ENCODE measurements at regions not wholly inside any gene's neighbourhood (a gene's known extent, or its start where the extent isn't known, plus 50 kb on each side); places are given as distances from the start of the nearest gene placed in this dataset.

DNA sequence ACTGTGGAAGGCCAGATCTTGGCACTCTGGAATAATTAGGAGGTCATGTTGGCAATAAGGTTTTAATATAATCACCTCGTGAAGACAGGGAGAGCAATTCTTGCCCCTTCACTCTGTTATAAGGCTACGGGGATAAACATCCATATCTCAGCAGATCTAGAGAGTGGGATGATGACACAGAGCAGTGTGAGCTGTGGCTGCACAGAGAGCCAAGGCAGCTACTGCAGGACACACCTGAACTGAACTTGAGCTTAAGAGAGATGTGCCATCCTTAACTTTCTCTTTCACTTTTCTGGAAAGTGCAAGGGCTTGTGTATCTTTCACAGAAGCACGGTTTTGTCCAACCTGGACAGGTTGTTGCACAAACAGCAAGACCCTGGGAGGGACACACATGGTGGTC is 174.7 kb downstream of the GATA3 start:
- DNase-seq (ENCODE audit: low read depth in 2 of 2): no peak

DNA sequence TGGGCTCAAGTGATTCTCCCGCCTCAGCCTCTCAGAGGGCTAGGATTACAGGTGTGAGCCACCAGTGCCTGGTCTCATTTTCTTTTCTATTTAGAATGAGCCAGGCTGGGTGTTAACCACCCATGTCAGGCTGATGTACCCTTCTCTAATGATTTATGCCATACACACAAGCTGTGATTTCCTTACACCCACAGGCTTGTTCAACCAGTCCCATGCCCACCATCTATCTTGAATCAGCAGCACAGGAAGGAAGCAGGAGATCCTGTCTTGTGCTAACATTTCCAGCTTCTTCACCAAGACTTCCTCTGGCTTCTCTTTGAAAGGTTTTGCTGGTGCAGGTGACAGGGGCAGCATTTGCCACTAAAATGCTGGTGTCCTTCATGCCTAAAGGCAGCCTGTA is 176.4 kb downstream of the GATA3 start:
- DNase-seq (ENCODE audit: low read depth in 2 of 2): no peak

DNA sequence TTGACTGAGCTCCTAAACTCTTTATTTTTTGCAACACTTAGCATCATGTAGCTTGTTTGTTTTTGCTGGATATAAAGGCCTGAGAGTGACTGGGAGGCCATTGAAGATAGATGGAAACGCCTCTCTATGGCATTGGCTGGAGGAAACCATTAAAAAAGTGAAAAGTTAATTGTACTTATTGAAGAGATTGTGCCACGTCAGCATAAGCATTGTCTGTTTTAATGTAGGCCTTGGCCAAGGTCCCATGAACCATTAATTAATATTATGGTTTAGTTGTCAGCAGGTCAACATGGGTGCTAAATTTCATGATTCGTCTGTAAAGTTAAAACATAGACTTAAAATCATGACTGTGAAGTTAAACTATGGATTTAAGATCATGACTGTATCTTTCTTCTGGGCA is 178.6 kb downstream of the GATA3 start:
- no peak for DNase-seq (ENCODE audit: low read depth in 2 of 2)

DNA sequence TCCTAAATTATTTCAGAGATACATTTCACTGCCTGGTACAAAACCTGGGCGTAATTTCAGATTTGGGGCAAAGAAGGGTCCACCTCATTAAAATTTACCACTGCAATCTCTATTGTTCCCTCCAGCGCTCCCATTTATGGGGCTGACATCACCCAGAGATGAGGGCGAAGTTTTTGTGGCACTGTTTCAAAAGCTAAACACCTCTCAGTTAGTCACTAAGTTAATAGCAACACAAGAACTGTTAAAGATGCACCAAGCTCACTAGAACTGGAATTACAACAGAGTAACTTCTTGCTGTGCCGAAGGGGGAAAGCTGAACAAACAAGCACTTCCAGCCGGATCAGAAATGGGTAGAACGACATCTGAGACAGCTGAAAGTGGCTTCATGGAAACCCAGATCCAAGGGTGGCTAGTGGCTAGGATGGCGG is 179.4 kb downstream of the GATA3 start:
- no peak for DNase-seq (ENCODE audit: low read depth in 2 of 2)

DNA sequence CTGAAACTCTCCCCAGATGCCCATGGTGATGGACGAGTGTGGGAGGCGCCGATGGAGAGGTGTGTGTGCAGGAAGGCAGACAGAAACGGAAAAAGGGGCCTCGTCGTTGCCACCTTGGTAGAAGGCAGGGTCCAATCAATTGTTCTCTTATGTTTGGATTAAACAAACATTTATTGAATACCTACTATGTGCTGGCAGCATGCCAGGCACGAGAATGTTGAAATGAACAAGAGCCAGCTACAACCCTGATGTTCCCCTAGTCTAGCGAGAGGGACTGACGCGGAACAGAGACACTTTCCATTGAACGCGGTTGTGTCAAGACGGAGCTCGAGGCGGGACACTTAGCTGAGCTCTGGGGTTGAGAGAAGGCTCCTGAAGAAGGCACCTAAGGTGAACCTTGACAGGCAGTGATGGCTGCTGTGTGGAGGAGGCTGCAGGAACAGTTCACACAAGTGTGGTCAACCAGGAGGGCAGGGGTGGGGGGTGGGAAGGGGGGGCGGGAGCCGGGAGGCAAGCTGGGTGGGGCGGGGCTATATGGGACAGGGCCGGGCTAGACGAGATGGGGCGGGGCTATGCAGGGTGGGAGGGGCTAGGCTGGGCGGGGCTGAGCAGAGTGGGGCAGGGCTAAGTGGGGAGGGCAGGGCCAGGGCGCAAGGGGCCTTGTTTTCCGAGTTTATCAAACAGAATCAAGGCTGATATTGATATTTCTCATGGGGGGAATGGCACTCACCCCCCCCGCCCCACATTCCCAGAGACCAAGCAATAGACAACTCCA is 181.0 kb downstream of the GATA3 start:
- no peak for DNase-seq (ENCODE audit: low read depth in 2 of 2)

DNA sequence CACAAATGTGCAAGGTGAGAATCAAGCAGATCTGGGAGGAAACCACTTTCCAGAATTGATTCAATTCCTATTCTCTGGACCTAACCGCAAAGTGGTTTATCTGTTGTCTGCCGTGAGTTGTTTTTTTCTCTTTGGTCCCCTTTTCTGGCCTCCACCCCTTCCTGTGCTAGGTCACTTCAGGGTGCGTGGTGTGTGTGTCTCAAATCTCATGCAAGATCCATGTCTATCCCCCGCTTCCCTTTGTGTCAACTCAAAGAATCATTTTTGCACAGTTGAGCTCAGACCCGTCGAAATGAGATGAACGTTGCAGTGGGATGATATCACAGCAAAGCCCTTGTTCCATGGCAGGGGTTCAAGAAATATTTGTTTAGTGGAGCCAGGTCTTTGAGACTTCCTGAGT is 184.5 kb downstream of the GATA3 start:
- peak in 1 of 2 donors; percentile 41 for DNase-seq (ENCODE audit: low read depth in 2 of 2)

DNA sequence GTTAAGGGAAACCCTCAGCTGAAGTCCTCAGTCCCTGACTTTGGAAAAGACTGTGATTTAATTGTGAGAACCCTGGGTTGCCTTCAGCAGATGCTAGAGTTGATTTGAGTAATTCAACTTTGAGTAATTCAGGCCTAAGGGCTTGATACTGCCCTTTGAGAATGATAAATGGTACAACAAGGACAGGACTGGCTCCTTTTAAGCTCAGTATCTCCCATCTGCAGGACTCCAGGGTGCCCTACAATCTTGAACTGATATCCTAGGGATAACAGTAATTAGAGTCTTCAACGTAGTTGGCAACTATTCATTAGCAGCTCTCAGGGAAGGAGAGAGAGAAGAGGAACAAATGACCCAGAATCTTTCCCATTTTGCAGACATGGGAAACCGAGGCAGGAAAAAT is 186.4 kb downstream of the GATA3 start:
- no peak for DNase-seq (ENCODE audit: low read depth in 2 of 2)

DNA sequence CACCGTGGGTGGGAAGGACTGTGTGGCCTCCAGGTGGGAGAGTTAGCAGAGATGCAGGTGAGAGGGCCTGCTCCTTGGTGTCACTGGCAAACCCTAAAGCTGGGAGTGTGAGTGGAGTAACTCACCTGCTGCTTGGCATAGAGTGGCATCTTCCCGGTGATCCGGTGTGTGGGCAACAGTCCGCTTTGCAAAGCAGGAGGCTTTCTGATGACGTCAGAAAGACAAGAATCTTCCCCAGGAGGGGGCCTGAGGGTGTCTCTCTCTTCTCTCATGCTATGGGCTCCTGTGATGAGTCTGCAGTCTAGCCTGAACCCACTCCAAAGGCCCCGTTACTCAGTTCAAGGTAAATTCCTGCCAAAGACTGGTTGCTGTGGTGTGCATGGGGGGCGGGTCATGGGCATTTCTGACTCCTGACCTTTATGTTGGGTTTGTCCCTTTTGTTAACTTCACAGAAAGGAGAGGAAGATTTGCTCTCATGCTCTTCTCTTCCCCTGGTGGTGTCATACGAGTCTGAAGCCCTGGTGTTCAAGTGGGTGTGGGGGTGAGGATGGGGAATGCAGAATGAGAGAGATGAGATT is 187.9 kb downstream of the GATA3 start:
- peak; percentile 40 to 62 for DNase-seq (ENCODE audit: low read depth in 2 of 2)

DNA sequence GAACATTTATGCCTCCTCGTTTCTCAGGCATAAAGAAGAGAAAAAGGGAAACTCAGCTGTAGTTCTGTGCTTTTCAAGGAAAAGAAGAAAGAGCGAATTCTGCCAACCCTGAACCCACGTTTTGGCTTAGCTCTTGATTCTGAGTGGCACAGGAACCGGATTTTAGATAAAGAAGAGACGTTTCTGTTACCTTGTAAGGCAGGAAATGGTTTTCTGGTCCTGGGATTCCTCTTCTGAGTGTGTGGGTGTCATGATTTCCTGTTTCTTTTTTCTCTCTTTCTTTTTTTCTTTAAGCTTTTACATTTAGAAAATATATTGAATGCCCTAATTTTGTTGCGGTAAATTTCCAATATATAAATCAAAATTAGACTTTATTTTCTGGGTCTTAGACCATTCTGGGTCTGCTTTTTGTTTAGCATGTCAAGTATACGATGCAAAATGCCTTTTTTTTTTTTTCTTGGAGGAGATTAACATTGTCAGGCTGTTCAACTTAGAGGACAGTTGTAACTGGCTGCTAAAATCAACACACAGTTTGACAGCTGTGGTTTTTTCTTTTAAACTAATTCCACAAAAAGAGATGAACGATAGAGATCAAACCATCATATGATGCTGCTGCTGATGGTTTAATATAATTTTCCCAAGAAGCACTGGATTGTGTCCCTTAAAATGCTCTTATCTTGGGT is 190.8 kb downstream of the GATA3 start:
- no peak for DNase-seq (ENCODE audit: low read depth in 2 of 2)

DNA sequence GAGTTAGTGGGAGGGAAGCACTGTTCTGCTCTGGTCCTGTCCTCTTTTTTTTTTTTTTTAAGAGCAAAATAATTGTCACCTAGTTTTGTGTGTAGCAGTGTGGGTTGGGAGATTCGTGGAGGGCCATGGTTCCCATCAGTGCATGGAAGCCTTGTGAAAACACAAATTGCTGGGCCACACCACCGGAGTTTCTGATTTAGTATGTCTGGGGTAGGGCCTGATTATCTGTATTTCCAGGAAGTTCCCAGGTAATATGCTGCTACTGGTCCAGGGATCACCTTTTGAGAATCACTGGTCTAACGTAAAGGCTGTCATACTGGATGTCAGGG is 191.3 kb downstream of the GATA3 start:
- no peak for DNase-seq (ENCODE audit: low read depth in 2 of 2)

GRCh38 chr10:8246548-8246947 is 192.1 kb downstream of the GATA3 start:
- no peak for DNase-seq (ENCODE audit: low read depth in 2 of 2)

GRCh38 chr10:8247191-8247590 is 192.7 kb downstream of the GATA3 start:
- DNase-seq (ENCODE audit: low read depth in 2 of 2): no peak

GRCh38 chr10:8248868-8249267 is 194.4 kb downstream of the GATA3 start:
- DNase-seq (ENCODE audit: low read depth in 2 of 2): no peak

GRCh38 chr10:8254350-8254749 is 199.9 kb downstream of the GATA3 start:
- no peak for DNase-seq (ENCODE audit: low read depth in 2 of 2)

DNA sequence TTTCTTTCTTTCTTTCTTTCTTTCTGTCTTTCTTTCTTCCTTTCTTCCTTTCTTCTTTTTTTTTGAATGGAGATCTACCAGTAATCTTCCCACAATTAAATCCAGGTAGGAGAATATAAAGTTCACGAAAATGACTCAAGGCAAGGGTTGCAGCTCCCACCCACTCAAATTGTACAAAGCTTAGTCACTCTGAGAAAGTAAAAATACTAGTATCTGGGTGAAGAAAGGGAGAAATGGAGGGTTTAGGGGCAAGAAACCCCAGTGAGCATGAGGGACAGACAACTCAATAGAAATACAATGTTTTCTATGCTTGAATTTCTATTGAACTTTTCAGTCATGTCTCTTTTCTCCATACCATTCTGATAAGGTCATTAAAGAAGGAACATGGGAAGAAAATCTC is 200.8 kb downstream of the GATA3 start:
- DNase-seq (ENCODE audit: low read depth in 2 of 2): no peak

DNA sequence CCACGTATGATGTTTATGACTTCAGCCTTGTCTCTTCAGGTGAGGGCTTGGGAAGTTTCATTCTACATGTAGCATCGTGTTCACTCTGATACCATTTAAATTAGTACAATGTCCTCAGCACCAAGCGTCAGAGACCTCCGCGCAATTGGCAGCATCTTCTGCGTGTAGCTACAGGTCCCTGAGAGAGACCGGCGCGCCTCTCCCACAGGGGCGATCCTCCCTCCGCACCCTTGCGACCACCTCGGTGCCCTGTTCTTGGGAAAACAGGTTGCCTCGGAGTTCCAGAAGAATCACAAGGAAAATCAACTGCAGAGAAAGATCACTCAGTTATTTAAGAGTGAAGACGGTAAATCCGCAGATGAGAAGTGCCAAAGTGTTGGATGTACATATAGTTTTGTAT is 206.2 kb downstream of the GATA3 start:
- no peak for DNase-seq (ENCODE audit: low read depth in 2 of 2)

- no peak for DNase-seq (ENCODE audit: low read depth in 2 of 2)
Observed at GRCh38 chr10:8262317-8262716, 207.8 kb downstream of the GATA3 start.

GRCh38 chr10:8269976-8270375 is 215.5 kb downstream of the GATA3 start:
- no peak for DNase-seq (ENCODE audit: low read depth in 2 of 2)

DNA sequence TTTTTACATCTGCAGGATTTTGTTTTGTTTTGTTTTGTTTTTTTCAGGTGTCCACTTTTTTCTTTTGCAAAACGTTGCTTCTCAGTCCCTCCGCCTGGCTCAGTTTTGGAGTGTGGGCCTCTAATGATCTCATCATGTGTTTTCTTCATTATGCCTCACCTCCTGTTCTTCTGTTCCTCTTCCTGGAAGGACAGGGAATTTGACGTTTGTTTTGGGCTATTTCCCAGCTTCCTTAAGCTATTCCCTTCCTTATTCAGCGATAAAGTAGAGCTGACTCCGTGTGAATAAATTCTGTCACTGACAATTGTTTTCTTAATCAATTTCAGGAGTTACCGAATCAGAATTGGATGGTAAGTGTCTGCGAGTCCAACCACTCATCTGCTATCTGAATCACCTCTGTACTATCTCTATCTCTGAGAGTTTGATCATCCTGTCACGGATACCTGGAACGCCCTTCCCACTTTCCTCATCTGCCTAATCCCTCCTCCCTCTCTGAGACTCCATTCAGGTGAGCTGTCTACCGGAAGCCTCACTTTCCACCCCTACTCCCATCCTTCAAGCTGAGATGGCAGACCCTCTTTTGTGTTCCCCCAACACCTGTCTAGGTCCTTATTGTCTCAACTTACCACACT is 218.4 kb downstream of the GATA3 start:
- no peak for DNase-seq (ENCODE audit: low read depth in 2 of 2)

DNA sequence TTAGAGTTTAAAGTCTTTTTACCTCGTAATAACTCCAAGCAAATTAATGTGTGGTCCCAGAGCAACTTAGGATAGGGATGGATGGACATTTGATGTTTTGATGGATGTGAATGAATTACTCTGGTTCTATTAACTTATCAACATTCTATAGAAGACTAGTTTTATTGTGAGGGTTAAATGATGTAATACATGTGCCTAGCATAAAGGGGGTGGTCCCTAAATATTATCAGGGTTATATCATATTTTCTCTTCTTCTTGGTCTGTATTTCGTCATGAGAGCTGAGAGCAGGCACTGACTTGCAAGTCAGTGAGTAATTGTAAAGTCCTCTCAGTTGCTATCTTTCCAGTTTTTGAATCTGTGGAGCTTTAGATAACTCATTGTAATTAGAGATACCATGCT is 219.3 kb downstream of the GATA3 start:
- DNase-seq (ENCODE audit: low read depth in 2 of 2): no peak

DNA sequence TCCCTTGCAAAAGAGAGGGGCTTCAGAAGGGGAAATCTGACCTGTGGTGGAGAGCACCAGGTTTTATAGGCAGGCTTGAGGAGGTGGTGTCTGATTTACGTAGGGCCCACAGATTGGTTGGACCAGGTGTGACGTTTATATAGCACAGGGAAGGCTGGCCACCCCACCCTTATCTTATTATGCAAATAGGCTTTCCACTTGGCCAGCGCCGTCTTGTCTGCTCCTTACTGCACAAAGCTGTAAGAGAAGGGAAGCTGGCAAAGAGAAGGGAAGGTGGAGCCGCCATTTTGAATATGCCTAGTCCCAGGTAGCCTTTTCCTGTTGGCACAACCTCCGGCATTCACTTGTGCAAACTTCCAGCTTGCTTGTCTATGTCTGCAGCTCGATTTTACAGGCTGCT is 221.4 kb downstream of the GATA3 start:
- no peak for DNase-seq (ENCODE audit: low read depth in 2 of 2)

GRCh38 chr10:8278099-8278498 is 223.6 kb downstream of the GATA3 start:
- DNase-seq (ENCODE audit: low read depth in 2 of 2): peak in 1 of 2 donors; percentile 19

DNA sequence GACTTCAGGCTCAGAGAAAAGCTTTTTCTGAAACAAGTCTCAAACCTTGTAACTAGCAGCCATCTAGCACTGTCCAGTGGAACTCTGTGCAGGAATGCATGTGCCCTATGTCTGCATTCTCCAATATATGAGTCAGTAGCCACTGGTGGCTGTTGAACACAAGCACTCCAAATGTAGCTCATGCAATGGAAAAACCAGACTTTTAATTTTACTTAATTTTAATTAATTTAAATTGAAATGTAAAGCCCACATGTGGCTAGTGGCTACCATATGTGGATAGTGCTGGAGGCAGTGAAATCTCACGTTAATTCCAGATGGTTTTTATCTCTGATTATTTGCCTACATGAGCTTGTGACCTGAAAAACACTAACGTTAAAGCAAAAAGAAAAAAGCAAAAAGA is 225.1 kb downstream of the GATA3 start:
- DNase-seq (ENCODE audit: low read depth in 2 of 2): no peak
